Nephron progenitor cell (in vitro differentiated cells): ENCODE measurements at regions not wholly inside any gene's neighbourhood (a gene's known extent, or its start where the extent isn't known, plus 50 kb on each side); places are given as distances from the start of the nearest gene placed in this dataset.

Experiments
- DNase-seq: peaks from one replicate; pipeline ENCODE4 v3.0.0; 2021
- H3K27ac Mint-ChIP-seq: 2 replicates; pipeline ENCODE4 v1.8.0; 2021; ENCODE audit warnings: mild to moderate bottlenecking, moderate library complexity, mixed read lengths
- H3K27me3 Mint-ChIP-seq: 2 replicates; pipeline ENCODE4 v1.8.0; 2021; ENCODE audit warnings: mild to moderate bottlenecking, low read depth, mixed read lengths; ENCODE audit not compliant: poor library complexity
- H3K36me3 Mint-ChIP-seq: 2 replicates; pipeline ENCODE4 v1.8.0; 2021; ENCODE audit warnings: low read depth, mixed read lengths
- H3K4me1 Mint-ChIP-seq: 2 replicates; pipeline ENCODE4 v1.8.0; 2021; ENCODE audit warnings: mixed read lengths
- H3K4me3 Mint-ChIP-seq: 2 replicates; pipeline ENCODE4 v1.8.0; 2021; ENCODE audit warnings: mild to moderate bottlenecking, moderate library complexity, mixed read lengths
- H3K9me3 Mint-ChIP-seq: 2 replicates; pipeline ENCODE4 v1.8.0; 2021; ENCODE audit warnings: mild to moderate bottlenecking, moderate library complexity, mixed read lengths
- TF ChIP-seq, protein P1 (sequence below): fragments of 200-600 bp; sonication (generic); IDR thresholded peaks from 2 replicates; pipeline ENCODE4 v1.5.0; 2021; ENCODE audit warnings: antibody characterized with exemption

DNA sequence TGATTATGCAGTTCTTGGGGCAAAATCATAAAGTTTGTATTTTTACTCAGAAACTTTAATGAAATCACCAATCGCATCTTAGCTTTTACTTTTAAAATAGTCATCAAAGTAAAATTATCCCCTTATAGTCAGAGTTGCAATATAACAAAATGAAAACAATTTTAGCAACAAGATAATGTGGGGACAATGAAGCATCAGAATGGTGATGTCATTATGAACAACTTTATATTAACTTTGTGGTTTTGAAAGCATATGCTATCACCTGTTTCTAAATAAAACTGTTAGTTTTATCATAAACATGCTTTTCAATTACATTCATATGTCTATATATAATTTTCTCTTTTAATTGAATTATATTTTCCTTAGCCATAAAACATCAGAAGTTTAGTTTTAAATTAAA lies 856.8 kb downstream of the CDH9 start:
- Mint-ChIP-seq H3K27ac (no peak overlapping the region), H3K4me1 (no peaks in the 10 kb centered on the region), H3K36me3 (no peaks in the 10 kb centered on the region), H3K27me3 (no peaks in the 10 kb centered on the region), H3K9me3 (peaks cover under 1% of the 10 kb centered on the region), H3K4me3 (no peak overlapping the region)
- TF ChIP-seq, protein P1, sequence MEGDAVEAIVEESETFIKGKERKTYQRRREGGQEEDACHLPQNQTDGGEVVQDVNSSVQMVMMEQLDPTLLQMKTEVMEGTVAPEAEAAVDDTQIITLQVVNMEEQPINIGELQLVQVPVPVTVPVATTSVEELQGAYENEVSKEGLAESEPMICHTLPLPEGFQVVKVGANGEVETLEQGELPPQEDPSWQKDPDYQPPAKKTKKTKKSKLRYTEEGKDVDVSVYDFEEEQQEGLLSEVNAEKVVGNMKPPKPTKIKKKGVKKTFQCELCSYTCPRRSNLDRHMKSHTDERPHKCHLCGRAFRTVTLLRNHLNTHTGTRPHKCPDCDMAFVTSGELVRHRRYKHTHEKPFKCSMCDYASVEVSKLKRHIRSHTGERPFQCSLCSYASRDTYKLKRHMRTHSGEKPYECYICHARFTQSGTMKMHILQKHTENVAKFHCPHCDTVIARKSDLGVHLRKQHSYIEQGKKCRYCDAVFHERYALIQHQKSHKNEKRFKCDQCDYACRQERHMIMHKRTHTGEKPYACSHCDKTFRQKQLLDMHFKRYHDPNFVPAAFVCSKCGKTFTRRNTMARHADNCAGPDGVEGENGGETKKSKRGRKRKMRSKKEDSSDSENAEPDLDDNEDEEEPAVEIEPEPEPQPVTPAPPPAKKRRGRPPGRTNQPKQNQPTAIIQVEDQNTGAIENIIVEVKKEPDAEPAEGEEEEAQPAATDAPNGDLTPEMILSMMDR, result no peak
- DNase-seq, result no peak

DNA sequence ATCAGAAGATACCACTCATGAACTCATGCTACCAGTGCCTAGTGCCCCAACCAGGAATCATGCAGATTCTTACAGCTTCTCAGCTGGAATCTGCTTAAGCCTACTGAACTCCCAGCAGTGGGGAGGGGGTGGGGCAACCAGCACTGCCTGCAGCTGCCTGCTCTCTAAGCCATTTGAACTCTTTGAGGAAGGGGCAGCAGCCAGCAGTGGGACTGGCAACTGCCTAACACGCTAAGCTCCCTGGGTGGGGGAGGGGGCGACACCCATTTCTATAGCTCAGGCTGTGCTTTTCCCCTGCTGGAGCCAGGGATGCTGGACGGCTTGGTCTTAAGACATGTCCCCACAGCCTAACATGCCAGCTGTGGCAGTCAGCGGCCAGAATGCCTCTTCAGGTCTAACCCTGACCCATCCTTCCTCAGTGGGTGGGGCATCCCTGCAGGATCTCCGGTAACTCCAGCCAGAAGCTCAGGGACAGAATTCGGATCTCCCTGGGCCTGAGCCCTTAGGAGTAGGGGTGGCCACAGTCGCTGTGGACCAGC lies 889.7 kb downstream of the CDH9 start:
- peaks cover 3% of the 10 kb centered on the region for H3K27me3 Mint-ChIP-seq
- H3K9me3 Mint-ChIP-seq, result peaks cover 10% of the 10 kb centered on the region
- TF ChIP-seq, protein P1, result no peak
- H3K27ac Mint-ChIP-seq, result no peak overlapping the region
- no peak overlapping the region for H3K4me3 Mint-ChIP-seq
- H3K36me3 Mint-ChIP-seq, result no peaks in the 10 kb centered on the region
- no peaks in the 10 kb centered on the region for H3K4me1 Mint-ChIP-seq
- peak; percentile 20 for DNase-seq

DNA sequence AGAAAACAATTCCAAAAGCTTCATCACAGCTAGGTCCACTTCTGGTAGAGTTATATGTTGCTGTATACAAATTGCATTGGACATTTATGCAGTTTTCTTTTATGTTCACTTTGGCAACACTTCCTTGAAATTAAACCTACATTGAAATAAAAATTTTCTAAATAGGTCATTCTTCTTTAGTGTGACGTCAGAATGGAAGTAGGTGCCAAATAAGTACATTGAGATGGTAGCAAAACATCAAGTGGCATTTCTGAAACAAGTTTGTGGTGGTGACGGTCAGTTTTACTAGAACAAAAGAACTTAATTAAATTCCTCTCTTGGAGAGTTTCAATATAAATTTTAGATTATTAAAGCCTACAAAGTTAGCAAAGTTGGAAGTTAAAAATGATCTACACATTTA lies 895.1 kb downstream of the CDH9 start:
- H3K4me1 Mint-ChIP-seq, result no peaks in the 10 kb centered on the region
- TF ChIP-seq, protein P1, result no peak
- H3K36me3 Mint-ChIP-seq, result no peaks in the 10 kb centered on the region
- H3K27ac Mint-ChIP-seq, result no peak overlapping the region
- H3K27me3 Mint-ChIP-seq, result peaks cover 3% of the 10 kb centered on the region
- no peaks in the 10 kb centered on the region for H3K9me3 Mint-ChIP-seq
- DNase-seq, result no peak
- no peak overlapping the region for H3K4me3 Mint-ChIP-seq

DNA sequence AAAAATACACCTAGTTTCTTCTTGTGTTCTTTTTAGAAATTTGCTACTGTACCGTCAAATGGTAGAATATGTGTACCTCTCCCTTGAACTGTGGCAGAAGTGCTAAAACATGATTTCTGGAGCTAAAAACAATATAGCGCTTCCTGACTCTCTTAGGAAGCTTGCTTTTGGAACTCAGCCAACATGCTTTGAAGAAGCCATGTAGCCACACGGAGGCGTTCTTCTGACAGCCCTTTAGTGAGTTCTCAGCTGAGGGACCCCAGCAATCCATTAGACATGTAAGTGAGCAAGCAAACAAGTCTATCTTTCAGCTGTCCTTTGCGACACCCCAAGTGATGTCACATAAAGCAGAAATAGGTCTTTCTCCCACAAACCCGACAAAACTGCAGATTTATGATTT lies 917.0 kb downstream of the CDH9 start:
- no peak overlapping the region for H3K4me3 Mint-ChIP-seq
- DNase-seq, result no peak
- no peaks in the 10 kb centered on the region for H3K9me3 Mint-ChIP-seq
- TF ChIP-seq, protein P1, result no peak
- H3K27ac Mint-ChIP-seq, result no peak overlapping the region
- H3K36me3 Mint-ChIP-seq, result no peaks in the 10 kb centered on the region
- H3K4me1 Mint-ChIP-seq, result no peaks in the 10 kb centered on the region
- no peaks in the 10 kb centered on the region for H3K27me3 Mint-ChIP-seq

DNA sequence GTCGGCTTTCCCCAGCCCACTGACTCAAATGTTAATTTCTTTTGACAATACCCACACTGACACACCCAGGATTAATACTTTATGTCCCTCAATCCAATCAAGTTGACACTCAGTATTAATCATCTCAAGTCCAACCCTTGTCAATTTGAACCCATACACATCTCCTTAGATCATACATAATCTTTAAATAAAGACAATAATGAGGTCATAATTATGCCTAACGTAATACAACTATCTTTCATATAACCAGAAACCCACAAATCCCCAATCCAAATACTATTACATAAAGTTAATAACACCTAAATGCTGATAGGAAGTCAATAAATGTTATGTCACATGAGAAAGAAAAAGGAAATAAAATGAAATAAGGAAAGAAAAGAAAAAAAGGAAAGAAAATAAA lies 934.2 kb downstream of the CDH9 start:
- DNase-seq, result no peak
- TF ChIP-seq, protein P1, result no peak
- Mint-ChIP-seq H3K36me3 (no peaks in the 10 kb centered on the region), H3K9me3 (peaks cover 5% of the 10 kb centered on the region), H3K4me3 (no peak overlapping the region), H3K27ac (no peak overlapping the region), H3K27me3 (no peaks in the 10 kb centered on the region), H3K4me1 (no peaks in the 10 kb centered on the region)

DNA sequence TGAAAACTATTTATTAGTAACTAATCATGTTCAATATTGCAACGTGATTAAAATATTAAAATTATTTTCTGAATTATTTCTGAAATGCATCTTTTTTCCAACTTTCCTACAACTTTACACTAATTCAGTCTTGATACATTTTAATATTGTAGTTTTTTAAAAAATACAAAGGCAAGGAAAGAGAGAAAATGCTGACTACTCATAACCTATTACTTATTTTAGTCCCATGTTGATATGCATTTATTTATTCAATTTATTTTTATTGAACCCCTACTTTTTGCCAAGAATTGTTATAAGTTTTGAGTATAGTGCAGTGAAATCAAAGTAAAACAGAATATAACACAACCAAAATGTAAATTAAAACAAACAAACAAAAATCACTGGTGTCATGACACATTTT lies 978.2 kb downstream of the CDH9 start:
- no peak for DNase-seq
- Mint-ChIP-seq H3K27ac (no peak overlapping the region), H3K9me3 (no peaks in the 10 kb centered on the region), H3K27me3 (peaks cover 4% of the 10 kb centered on the region), H3K4me1 (no peaks in the 10 kb centered on the region), H3K36me3 (no peaks in the 10 kb centered on the region), H3K4me3 (no peak overlapping the region)
- TF ChIP-seq, protein P1, result no peak
